ENCODE measurements at regions not wholly inside any gene's neighbourhood (a gene's known extent, or its start where the extent isn't known, plus 50 kb on each side); places are given as distances from the start of the nearest gene placed in this dataset.

GRCh38 chr3:190208196-190208595 lies 87.5 kb upstream of the P3H2 start:
- TF ChIP-seq POLR2A (IDR thresholded peaks at IDR 0.05) (no peak), CTCF (IDR thresholded peaks at IDR 0.05) (no peak)
